HG03469 (cell line): ENCODE measurements at regions not wholly inside any gene's neighbourhood (a gene's known extent, or its start where the extent isn't known, plus 50 kb on each side); places are given as distances from the start of the nearest gene placed in this dataset.
"Not testable (repeated sequence)": the region's sequence is repeated elsewhere in the genome, so short reads cannot be mapped to it uniquely, and the experiment has no call there.

Source experiments
- ATAC-seq: cut with Tn5 transposase; IDR thresholded peaks from one replicate; pipeline ENCODE4 v1.9.1; 2021; ENCODE audit warnings: mild to moderate bottlenecking, moderate library complexity, moderate number of reproducible peaks; ENCODE audit not compliant: unreplicated experiment

DNA sequence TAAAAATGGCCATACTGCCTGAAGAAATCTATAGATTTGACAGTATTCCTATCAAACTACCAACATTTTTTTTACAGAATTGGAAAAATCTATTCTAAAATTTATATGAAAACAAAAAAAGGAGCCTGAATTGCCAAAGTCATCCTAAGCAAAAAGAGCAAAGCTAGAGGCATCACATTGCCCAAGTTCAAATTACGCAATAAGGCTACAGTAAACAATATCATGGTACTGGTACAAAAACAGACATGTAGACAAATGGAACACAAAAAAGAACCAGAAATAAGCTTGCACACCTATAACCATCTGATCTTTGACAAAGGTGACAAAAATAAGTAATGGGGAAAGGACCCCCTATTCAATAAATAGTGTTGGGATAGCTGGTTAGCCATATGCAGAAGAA, 50.2 kb upstream of the THSD7B start:
- ATAC-seq, result no peak

DNA sequence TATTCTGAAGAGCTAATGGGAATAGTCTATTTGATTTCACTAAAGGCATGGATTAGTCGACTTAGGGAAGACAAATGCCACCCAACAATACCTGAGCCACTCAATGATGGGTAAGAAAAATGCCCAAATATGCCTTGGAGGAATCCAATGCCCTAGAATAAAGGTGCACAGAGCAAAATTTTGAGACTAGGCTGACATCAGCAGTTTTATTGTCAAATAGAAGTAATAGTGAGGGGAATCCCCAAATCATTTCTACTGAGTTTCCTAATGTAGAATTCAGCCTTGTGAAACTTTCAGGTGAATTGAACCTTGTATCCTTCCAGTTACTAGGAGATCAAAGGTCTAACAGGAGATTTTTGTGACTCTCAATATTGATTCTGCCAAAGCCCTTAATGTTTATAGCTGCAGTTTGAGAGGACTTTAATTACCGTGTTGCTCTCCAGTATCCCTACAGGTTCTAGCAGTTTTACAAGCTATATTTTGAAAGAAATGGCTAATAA, 50.8 kb upstream of the THSD7B start:
- ATAC-seq, result no peak

DNA sequence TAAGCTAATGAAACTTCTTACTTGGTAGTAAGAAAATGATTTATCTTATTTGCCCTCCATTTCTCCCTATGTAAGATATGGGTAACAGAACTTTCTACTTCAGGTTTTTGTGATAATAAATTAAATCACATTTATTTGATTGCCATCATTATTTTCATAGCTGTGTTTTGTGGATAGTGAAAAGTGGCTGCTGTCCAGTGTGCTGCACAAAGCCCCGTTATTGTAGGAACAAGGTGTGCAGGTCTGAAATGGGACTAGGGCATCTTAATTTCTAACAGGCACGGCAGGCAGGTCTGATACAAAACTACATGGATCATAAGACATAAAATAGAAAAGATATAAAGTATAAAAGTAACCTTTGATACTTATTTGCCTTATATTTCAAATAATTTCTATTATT, 51.6 kb upstream of the THSD7B start:
- no peak for ATAC-seq

DNA sequence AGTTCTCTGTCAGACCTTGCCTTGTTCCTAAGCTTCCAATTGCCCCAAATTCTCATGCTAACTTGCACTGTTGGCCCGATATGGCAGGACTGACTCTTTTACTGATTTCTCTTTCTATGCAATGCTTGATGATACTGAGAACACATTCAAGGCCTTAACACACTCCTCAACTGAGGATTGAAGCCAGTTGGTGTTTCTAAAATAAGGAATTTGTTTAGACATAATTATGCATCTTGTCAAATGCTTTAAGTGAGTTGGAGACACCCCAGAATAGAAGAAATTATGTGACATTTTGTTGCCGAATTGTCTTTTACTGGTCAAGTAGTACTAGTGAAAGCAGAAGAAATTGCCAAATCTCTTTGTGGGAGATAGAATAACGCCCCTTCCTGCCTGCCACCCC, 60.0 kb upstream of the THSD7B start:
- ATAC-seq, result no peak

DNA sequence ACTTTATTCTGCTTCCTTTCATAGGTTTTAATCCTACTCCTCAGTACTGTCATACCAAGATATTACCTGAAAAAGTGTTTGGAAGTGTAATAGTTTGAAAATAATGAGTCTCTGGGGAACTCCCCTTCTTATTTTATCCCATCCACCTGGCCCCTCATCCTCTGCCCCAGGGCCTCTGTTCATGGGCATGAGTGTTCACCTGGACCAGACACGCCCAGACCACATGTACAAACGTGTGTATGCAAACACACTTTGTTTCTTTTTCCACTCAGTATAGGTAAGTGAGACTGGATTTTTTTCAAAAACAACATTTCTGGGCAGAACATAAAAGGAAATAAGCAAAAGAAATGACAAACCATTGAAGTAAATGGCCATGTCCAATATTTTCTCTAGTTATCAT, 62.1 kb upstream of the THSD7B start:
- ATAC-seq, result no peak

DNA sequence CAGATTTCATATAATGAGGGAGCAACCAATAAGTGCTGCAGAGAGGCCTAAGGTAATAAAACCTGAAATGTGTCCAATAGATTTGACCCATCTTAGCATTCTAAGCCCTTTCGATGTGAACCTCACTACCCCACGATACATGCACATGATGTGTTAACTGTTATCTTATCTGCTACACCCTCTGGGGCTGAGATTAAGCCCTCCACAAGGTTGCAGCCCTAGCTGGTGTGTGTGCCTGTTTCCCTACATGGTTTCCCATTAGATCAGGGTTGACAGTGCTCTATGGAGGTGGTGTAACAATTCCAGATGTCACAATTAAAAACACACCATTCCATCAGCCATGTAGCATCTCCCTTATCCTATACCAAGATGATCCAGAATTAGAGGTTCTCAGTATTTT, 68.9 kb upstream of the THSD7B start:
- no peak for ATAC-seq

DNA sequence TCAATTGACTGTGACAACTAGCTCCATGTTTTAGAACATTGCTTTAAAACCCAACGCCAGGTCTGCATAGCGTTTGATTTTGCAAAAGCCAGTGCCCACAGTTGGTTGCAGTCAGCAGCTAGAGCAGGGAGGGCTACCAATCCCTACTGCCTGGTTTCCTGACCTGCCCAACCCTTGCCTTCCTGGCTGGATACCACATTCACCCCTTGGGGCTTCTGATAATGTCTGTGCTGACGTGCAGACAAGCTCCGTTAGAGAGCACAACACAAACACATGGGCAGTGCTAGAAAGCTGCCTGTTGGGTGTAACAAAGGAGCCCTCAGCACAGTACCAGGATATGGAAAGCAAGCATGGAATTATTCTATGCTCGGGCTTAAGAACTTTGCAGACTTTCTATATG, 71.4 kb upstream of the THSD7B start:
- no peak for ATAC-seq

DNA sequence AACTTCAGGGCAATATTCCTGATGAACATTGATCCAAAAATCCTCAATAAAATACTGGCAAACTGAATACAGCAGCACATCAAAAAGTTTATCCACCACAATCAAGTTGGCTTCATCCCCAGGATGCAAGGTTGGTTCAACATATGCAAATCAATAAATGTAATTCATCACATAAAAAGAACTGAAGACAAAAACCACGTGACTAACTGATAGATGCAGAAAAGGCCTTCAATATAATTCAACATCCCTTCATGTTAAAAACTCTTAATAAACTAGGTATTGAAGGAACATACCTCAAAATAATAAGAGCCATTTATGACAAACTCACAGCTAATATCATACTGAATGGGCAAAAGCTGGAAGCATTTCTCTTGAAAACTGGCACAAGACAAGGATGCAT, 85.3 kb upstream of the THSD7B start:
- ATAC-seq, result not testable (repeated sequence)

DNA sequence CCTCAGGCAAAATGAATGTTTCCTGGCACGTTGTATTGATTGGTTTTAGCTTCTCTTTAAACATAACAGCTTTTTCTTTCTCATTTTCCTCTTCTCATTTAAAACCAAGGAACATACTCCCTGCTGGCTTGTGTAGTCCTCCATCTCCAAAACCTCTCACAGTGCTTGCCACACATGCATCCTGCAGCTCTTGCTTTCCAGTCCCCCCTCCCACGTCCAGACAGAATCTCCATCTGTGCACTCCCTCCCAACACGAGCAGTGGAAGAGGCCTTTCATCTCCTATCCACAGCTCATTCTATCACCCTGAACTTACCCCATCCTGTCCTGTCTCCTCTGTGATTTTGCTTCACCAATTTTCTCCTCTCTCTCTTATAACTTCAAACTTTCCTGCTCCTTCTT, 99.6 kb upstream of the THSD7B start:
- ATAC-seq, result no peak

DNA sequence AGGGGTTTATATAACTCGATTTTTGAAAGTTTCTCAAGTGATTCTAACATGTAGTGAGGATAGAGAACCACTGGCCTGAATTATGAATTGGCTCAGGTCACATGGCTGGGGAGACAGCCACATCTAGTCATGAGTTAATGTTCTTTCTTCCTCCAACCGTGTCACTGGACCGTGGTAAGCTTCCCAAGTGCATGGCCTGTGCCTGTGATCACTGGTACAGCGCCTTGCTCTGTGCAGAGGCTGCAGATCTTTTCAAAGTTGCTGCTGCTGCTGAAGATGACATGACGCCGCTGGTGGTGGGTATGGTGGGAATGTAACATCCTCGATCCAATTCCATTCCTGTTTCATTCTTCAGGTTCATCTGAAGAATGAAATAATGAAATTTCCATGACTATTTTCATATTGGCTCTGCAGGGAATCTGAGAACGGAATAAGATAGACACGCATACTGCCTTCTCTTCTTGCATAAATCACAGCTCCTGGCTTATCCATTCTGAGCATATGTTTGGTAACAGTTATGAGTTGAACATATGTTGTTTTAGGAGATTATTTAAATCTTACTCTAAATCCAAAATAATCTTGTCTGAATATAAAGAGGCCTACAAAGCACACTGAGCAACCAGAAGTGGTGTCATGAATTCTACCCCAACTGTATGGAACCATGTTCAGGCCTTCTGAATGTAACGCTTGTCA, 100.5 kb upstream of the THSD7B start:
- no peak for ATAC-seq

DNA sequence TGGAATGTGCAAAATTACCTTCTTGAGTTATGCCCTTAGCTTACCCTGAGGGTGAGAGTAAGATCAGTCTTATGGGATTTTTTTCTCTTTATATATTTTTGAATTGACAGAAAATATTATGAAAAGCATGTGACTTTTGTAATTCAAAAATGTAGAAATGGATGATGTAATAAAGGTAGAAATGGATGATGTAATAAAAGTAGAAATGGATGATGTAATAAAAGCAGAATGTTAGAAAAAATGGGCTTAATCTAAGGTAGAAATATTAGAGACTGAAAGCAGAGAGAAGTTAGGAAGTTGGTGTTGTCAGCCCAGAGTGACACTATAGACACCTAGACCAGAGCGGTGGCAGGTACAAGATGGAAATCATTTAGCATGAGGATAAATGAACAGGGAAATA, 107.1 kb upstream of the THSD7B start:
- ATAC-seq, result no peak

DNA sequence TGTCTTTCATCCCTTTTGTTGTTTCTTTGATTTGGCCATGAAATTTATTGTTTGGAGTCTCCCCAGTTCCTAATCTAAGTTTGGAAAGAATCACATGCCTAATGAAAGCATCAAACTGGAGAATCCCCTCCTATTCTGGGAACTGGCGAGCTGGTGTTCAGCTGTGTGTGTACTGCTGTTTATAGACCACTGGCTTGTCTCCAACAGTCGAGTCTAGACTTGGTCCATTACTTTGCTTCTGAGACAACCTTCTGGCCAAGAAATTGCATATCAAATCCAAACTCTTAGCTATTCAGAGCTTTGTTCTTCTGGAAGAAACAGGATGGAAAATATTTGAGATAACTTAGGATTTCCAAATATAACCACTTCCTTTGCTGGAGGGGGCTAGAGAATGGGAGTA, 111.5 kb upstream of the THSD7B start:
- no peak for ATAC-seq

DNA sequence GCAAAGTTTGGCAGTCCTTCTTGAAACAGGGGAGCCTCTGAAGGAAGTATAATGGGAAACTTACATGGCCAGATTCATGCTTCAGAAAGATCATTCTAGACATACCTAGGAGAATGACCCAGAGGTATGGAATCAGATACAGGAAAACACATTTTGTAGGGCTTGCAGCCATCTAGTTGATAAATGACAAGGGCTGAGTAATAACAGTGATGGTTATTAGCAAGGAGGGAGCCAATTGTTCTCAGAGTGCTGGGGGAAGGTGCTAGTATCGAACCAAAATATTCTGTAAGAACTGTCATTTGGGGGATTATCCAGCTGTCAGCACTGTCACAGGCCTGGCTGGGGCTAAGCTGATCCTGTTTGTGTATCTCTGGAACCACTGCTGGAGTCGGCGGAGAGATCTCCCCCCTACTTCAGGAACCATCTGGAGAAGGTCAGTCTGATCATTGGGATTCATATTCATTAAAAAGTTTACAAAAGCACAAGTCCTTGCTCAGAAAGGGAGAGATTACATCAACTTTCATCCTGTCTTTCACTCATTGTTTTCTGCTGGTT, 113.8 kb upstream of the THSD7B start:
- ATAC-seq, result no peak

DNA sequence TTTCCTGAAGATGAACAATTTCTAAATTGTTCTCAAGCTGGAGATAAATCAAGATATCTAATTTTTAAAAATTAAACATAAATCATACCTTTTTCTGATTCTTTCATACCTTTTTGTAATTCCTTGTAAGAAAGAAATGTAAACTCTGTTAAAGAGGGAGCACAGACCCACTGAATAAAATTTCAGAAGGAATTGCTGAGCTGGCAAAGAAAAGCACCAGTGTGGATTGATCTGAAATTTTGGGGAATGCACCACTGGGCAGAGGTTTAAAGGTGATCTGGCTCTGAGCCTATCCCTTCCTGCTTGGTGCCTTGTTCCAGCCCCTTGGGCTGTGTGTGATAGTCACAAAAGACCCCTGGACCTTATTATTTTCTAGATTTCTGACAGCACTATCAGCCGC, 118.3 kb upstream of the THSD7B start:
- ATAC-seq, result no peak

DNA sequence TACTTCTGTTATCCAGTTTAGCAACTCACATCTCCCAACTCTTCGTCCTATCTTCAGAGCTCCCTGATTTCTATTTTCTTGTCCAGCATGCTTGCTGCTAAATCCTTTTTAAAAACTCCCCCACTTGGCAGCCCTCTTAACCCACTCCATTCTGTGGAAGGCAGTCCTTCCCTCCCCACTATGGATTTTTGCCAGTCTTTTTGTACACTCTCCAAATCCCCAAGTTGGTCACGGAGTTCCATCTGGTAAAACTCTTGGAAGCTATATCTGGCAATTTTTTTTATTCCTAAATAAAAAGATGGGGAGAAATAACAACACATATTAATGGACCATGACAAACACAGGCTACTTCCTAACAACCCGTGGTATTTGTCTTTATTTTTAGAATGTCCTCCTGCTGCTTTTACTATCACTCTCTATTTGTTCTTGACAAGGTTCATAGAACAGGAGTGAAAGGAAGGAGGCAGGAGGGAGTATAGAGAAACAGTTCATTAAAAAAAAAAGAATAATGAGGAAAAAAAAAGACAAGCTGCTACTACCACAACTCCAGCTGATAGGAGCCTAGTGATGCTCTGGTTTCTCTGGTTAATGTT, 120.0 kb upstream of the THSD7B start:
- no peak for ATAC-seq

DNA sequence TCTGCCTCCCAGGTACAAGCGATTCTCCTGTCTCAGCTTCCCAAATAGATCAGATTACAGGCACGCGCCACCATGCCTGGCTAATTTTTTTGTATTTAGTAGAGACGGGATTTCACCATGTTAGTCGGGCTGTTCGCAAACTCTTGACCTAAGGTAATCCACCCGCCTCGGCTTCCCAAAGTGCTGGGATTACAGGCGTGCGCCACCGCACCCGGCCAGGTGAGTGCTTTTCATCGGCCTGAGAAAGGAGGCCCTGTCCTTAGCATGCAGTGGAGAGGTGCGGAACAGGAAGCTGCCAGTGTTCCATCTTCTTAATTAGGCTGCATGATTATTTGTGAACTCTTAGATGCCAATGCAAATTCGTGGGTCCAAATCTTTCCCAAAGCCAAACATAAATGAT, 125.7 kb upstream of the THSD7B start:
- no peak for ATAC-seq

DNA sequence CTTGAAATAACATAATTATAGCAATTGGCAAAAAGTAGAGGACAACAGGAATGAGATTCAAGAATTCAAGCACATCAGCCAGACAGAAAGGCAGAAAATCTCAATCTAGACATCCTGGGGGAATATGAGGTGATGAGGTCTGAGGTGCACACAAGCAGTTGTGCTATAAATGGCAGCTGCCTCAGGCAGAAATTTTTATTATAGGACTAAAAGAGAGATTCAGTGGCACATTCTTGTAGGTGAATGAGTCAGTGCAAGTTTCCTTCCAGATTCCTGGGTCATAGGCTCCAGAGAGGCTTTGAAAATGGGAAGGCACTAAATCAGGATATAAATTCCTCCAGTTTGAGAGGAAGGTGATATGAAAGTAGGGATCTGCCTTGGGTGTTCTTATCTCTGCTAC, 127.2 kb upstream of the THSD7B start:
- no peak for ATAC-seq

DNA sequence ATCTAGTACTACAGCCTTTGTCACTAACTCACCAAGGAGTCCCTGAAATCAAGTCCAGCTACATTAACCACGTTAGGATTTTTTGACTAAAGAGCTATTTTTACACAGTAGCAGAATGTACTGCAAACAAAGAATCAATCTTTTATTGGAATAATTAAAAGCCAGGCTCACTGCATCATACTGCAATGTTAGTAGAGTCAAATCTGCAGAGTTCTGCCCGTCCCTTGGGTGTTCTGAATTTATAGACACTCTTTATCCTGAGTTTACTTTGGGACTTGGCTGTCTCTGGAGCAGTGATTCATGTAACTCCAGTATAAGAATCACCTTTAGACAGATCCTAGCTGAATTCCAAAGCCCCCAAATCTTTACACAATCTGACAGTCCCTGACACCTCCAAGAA, 127.9 kb upstream of the THSD7B start:
- no peak for ATAC-seq

DNA sequence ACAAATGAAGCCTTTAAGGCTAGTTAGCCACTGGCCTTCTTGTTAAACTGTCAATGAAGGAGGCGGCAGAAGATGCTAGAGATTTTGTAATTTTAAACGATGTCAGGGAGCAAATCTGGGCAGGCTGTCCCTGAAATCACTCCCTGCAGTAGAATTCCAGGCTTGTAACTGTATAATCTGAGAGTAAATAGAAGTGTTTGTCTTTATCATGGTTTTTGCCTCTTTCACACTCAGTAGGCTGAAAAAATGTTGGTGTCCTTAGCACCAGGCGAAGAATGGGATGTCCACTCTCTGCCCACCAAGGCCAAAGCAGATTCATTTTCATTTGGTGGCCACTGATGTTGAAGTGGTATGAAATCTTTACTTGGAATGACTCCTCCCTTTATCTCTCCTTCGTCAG, 136.9 kb upstream of the THSD7B start:
- ATAC-seq, result no peak

DNA sequence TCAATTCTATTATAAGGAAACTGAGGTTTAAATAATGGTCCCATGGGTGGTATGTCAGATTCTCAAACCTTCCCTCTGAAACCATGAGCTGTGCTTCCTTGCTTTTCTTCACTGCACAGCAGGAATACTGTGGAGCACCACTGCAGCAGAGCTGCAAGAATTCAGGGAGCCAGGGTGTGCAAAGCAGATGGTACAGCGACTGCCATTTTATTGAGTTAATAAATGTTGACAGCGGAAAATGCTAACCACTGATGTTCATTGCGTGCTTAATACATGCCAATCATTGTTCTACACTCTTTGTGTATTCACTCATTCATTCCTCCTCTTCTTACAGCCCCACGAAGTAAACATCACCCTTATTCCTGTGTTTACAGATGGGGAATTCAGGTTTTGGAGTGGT, 152.2 kb upstream of the THSD7B start:
- no peak for ATAC-seq

DNA sequence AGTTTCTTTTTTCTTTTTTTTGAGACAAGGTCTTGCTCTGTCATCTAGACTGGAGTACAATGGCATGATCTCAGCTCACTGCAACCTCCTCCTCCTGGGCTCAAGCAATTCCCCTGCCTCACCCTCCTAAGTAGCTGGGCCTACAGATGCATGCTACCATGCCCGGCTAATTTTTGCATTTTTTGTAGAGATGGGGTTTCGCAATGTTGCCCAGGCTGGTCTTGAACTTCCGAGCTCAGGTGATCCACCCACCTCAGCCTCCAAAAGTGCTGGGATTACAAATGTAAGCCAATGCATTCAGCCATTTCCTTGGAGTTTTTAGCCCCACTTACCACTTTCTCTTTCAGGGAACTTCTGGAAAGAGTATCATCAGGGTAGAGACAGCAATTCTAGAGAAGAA, 153.3 kb upstream of the THSD7B start:
- ATAC-seq, result no peak

DNA sequence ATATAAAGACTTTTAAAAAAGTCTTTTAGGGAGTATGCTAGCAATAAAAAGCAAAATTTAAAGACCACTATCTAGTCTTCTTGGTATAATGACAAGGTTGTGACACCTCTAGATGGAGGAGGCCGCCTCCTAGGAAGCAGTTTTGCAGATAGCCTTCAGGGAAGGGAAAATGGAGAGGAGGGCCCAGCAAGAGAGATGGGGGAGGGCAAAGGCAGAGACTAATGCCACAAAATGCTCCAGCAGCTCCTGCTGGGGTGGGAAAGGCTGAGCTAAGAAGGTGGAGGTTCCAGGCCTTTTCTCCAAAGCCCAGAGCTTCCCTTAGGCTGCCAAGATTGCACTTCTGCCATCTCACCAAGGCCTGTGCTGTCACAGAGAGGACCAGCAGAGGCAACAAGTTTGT, 153.9 kb upstream of the THSD7B start:
- no peak for ATAC-seq
